Right lobe of liver (tissue), 6 donors: ENCODE measurements at regions not wholly inside any gene's neighbourhood (a gene's known extent, or its start where the extent isn't known, plus 50 kb on each side); places are given as distances from the start of the nearest gene placed in this dataset.

Source experiments
- ATAC-seq, 4 donors: fragments of 200-7000 bp; cut with Tn5 transposase; one replicate each; pipeline ENCODE4 v1.9.1; 2020; ENCODE audit warnings: mild to moderate bottlenecking in 4 of 4, moderate library complexity in 4 of 4
- DNase-seq, 3 donors: peaks; one replicate each; pipeline ENCODE4 v3.0.0-alpha.2; 2020
- H3K27ac ChIP-seq, 3 donors: fragments of 200-600 bp; one replicate each; pipeline ENCODE4 v1.8.0; 2022
- H3K27me3 ChIP-seq, 2 donors: fragments of 200-600 bp; one replicate each; pipeline ENCODE4 v1.8.0; 2022
- H3K36me3 ChIP-seq, 4 donors: fragments of 200-600 bp; sonication (generic) in 1 of 4; one replicate each; pipeline versions ENCODE4 v1.5.1 to v1.8.0; 2017 to 2022; ENCODE audit warnings: control low read depth in 1 of 4
- H3K4me1 ChIP-seq, 4 donors: fragments of 200-600 bp; sonication (generic) in 1 of 4; one replicate each; pipeline versions ENCODE4 v1.5.1 to v1.8.0; 2017 to 2022; ENCODE audit warnings: control low read depth in 1 of 4
- H3K4me3 ChIP-seq, 3 donors: fragments of 200-600 bp; one replicate each; pipeline ENCODE4 v1.8.0; 2022
- H3K9me3 ChIP-seq, 4 donors: fragments of 200-600 bp; sonication (generic) in 1 of 4; one replicate each; pipeline versions ENCODE4 v1.5.1 to v1.8.0; 2017 to 2022; ENCODE audit warnings: control low read depth in 1 of 4
- CTCF ChIP-seq, 4 donors: fragments of 200-600 bp in 3 of 4; fragments of 450-650 bp in 1 of 4; IDR thresholded peaks; one replicate each; pipeline versions ENCODE4 v1.5.1 to v1.8.0; 2016 to 2022; ENCODE audit warnings: antibody characterized with exemption in 4 of 4, mild to moderate bottlenecking in 2 of 4
- POLR2A ChIP-seq: fragments of 450-650 bp; IDR thresholded peaks from one replicate; pipeline ENCODE4 v1.6.1; 2017; ENCODE audit warnings: antibody characterized with exemption, mild to moderate bottlenecking
- WGBS: methylation state at CpG from one replicate; pipeline ENCODE4 v1.1.6; 2018; ENCODE audit warnings: low coverage, low lambda C conversion rate; ENCODE audit not compliant: insufficient coverage; ENCODE audit errors: missing lambda C conversion rate; 5-methylcytosine and 5-hydroxymethylcytosine counted together
- intact Hi-C, 2 donors: fragments of 100-400 bp; cut with DNase I; formaldehyde crosslinking; loops; one replicate each; pipeline versions ENCODE4 v1.11.2 to v1.14.1; 2022
- donor health status: DM: no; HTN: yes; CAD: no.
- donor health status: DM: no; HTN: no; CAD: no.
- donor health status: DM: no; HTN: no; CAD: no.
- donor health status: DM: no; HTN: yes; CAD: no.
- donor health status: DM: no; HTN: yes; CAD: no.

- Histone ChIP-seq H3K4me3 (no peak overlapping the region), H3K27me3 (no peaks in the 10 kb centered on the region), H3K36me3 (no peaks in the 10 kb centered on the region), H3K9me3 (no peaks in the 10 kb centered on the region), H3K4me1 (no peaks in the 10 kb centered on the region), H3K27ac (no peak overlapping the region)
- 48% methylated on average over 4 of the region's 4 CpGs for WGBS
- intact Hi-C loops = no loop called here
- ATAC-seq (no peak), DNase-seq (no peak)
- TF ChIP-seq POLR2A (no peak), CTCF (IDR thresholded peaks at IDR 0.05) (no peak)
Observed at GRCh38 chr11:130722401-130722800, 193.9 kb downstream of the SNX19 start.

GRCh38 chr11:130725421-130726233, 190.7 kb downstream of the SNX19 start:
- H3K36me3 ChIP-seq = no peaks in the 10 kb centered on the region
- H3K4me1 ChIP-seq = no peaks in the 10 kb centered on the region
- no peaks in the 10 kb centered on the region for H3K9me3 ChIP-seq
- no peaks in the 10 kb centered on the region for H3K27me3 ChIP-seq
- TF ChIP-seq POLR2A = no peak
- TF ChIP-seq CTCF (IDR thresholded peaks at IDR 0.05) = no peak
- WGBS = 20% methylated on average over 4 of the region's 5 CpGs
- H3K4me3 ChIP-seq = no peak overlapping the region
- no peak for ATAC-seq
- DNase-seq = no peak
- intact Hi-C loops = no loop called here
- H3K27ac ChIP-seq = no peak overlapping the region

GRCh38 chr11:130726234-130727037, 189.8 kb downstream of the SNX19 start:
- H3K9me3 ChIP-seq = no peaks in the 10 kb centered on the region
- WGBS = 16% methylated on average over 5 of the region's 14 CpGs
- TF ChIP-seq CTCF (IDR thresholded peaks at IDR 0.05) (no peak), POLR2A (no peak)
- no peak overlapping the region for H3K4me3 ChIP-seq
- DNase-seq (no peak), ATAC-seq (peak in 3 of 4 donors; percentile 10 to 49 (median 33))
- no peaks in the 10 kb centered on the region for H3K4me1 ChIP-seq
- intact Hi-C loops = no loop called here
- no peaks in the 10 kb centered on the region for H3K36me3 ChIP-seq
- H3K27me3 ChIP-seq = no peaks in the 10 kb centered on the region
- H3K27ac ChIP-seq = no peak overlapping the region

- Histone ChIP-seq H3K27ac (no peak overlapping the region), H3K4me1 (no peaks in the 10 kb centered on the region), H3K9me3 (no peaks in the 10 kb centered on the region), H3K27me3 (no peaks in the 10 kb centered on the region), H3K4me3 (no peak overlapping the region), H3K36me3 (no peaks in the 10 kb centered on the region)
- DNase-seq (no peak), ATAC-seq (no peak)
- 44% methylated on average over 9 of the region's 9 CpGs for WGBS
- TF ChIP-seq POLR2A (no peak), CTCF (IDR thresholded peaks at IDR 0.05) (no peak)
- intact Hi-C loops = no loop called here
Observed at GRCh38 chr11:130727157-130728119, 188.8 kb downstream of the SNX19 start.
